22Rv1 (cell line): ENCODE measurements at regions not wholly inside any gene's neighbourhood (a gene's known extent, or its start where the extent isn't known, plus 50 kb on each side); places are given as distances from the start of the nearest gene placed in this dataset.

Experiments used
- CTCF ChIP-seq: fragments of 450-650 bp; IDR thresholded peaks from 2 replicates; pipeline ENCODE4 v1.5.1; 2017; ENCODE audit warnings: mild to moderate bottlenecking
- ZFX ChIP-seq: fragments of 450-650 bp; IDR thresholded peaks from 2 replicates; pipeline ENCODE4 v1.6.1; 2017; ENCODE audit warnings: antibody characterized with exemption, borderline replicate concordance

- TF ChIP-seq CTCF (no peak), ZFX (no peak)
Measured at GRCh38 chr5:105619725-105620124, 2051.0 kb downstream of the EFNA5 start.
